ENCODE measurements at regions not wholly inside any gene's neighbourhood (a gene's known extent, or its start where the extent isn't known, plus 50 kb on each side); places are given as distances from the start of the nearest gene placed in this dataset.

DNA sequence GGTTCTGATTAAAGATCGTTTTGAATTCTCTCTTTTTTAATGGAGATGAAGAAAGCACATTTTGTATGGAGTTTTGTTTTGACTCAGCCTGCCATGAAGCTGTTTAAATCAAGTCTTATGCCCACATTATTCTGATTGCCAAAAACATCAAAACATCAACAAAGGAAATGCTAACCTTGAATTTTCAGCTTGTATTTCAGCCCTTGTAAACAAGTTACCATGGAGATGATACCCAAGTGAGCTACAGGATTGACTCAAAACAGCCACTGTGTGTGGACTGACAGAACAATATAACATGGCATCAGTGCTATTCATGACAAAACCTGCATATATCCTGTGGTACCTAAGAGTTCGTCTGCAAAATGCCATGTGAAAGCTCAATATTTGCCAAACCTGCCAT, 1581.0 kb downstream of the MAT2B start:
- no peaks in the 10 kb centered on the region for H3K27me3 Mint-ChIP-seq (ENCODE audit: low read depth in 3 of 3)
- H3K4me3 Mint-ChIP-seq: no peak overlapping the region
- Histone ChIP-seq H3K79me2 (ENCODE audit: insufficient read depth, low read length) (no peaks in the 10 kb centered on the region), H3K36me3 (replicated peaks in 1 of 2; ENCODE audit: control insufficient read depth in 1 of 2, insufficient read depth in 2 of 2, low read length in 2 of 2) (no peaks in the 10 kb centered on the region), H3K4me2 (replicated peaks; ENCODE audit: extremely low read depth, low read length, poor library complexity, severe bottlenecking) (no peak overlapping the region), H3K4me1 (ENCODE audit: control insufficient read depth in 1 of 2, insufficient read depth in 2 of 2, low read length in 2 of 2) (no peaks in the 10 kb centered on the region), H3K27me3 (ENCODE audit: control insufficient read depth in 2 of 2, insufficient read depth in 2 of 2, low read length in 2 of 2) (no peaks in the 10 kb centered on the region), H3K4me3 (replicated peaks in 1 of 3; ENCODE audit: low read depth in 2 of 3, low read length in 3 of 3) (no peak overlapping the region), H3K27ac (ENCODE audit: low read depth in 1 of 2, low read length in 2 of 2) (no peak overlapping the region), H3K9me3 (replicated peaks in 1 of 2; ENCODE audit: control insufficient read depth in 1 of 2, insufficient read depth in 1 of 2, low read length in 2 of 2) (no peaks in the 10 kb centered on the region), H3K9ac (ENCODE audit: insufficient read depth, low read length, poor library complexity, severe bottlenecking) (no peak overlapping the region), H2AFZ (ENCODE audit: insufficient read depth, low read depth, low read length, poor library complexity, severe bottlenecking) (no peak overlapping the region), H4K20me1 (ENCODE audit: insufficient read depth, low read length) (no peaks in the 10 kb centered on the region)
- H3K36me3 Mint-ChIP-seq: no peaks in the 10 kb centered on the region
- intact Hi-C loops (cut with micrococcal nuclease): no loop called here
- WGBS (ENCODE audit: insufficient coverage): no CpG with 5 or more reads among the region's 2 CpGs
- TF ChIP-seq CTCF (IDR thresholded peaks at IDR 0.05): no peak
- no peaks in the 10 kb centered on the region for H3K4me1 Mint-ChIP-seq
- DNase-seq: no peak
- H3K9me3 Mint-ChIP-seq: peaks cover 2 to 9% (median 5%) of the 10 kb centered on the region in 7 donors
- H3K27ac Mint-ChIP-seq: no peak overlapping the region

- Histone ChIP-seq H3K79me2 (ENCODE audit: insufficient read depth, low read length) (no peaks in the 10 kb centered on the region), H3K9me3 (replicated peaks in 1 of 2; ENCODE audit: control insufficient read depth in 1 of 2, insufficient read depth in 1 of 2, low read length in 2 of 2) (peaks cover 19 to 31% of the 10 kb centered on the region in 2 donors), H3K36me3 (replicated peaks in 1 of 2; ENCODE audit: control insufficient read depth in 1 of 2, insufficient read depth in 2 of 2, low read length in 2 of 2) (no peaks in the 10 kb centered on the region), H3K4me1 (ENCODE audit: control insufficient read depth in 1 of 2, insufficient read depth in 2 of 2, low read length in 2 of 2) (no peaks in the 10 kb centered on the region), H4K20me1 (ENCODE audit: insufficient read depth, low read length) (no peaks in the 10 kb centered on the region), H3K27ac (ENCODE audit: low read depth in 1 of 2, low read length in 2 of 2) (no peak overlapping the region), H3K27me3 (ENCODE audit: control insufficient read depth in 2 of 2, insufficient read depth in 2 of 2, low read length in 2 of 2) (no peaks in the 10 kb centered on the region), H3K4me3 (replicated peaks in 1 of 3; ENCODE audit: low read depth in 2 of 3, low read length in 3 of 3) (no peak overlapping the region), H2AFZ (ENCODE audit: insufficient read depth, low read depth, low read length, poor library complexity, severe bottlenecking) (no peak overlapping the region), H3K4me2 (replicated peaks; ENCODE audit: extremely low read depth, low read length, poor library complexity, severe bottlenecking) (no peak overlapping the region), H3K9ac (ENCODE audit: insufficient read depth, low read length, poor library complexity, severe bottlenecking) (no peak overlapping the region)
- Mint-ChIP-seq H3K36me3 (peaks cover 0 to 2% of the 10 kb centered on the region in 2 donors), H3K27ac (no peak overlapping the region), H3K9me3 (peaks cover 12 to 36% (median 31%) of the 10 kb centered on the region in 7 donors), H3K27me3 (ENCODE audit: low read depth in 3 of 3) (no peaks in the 10 kb centered on the region), H3K4me1 (peaks cover 2% of the 10 kb centered on the region), H3K4me3 (no peak overlapping the region)
- intact Hi-C loops (cut with micrococcal nuclease): no loop called here
- no peak for TF ChIP-seq CTCF (IDR thresholded peaks at IDR 0.05)
- no peak for DNase-seq
- no CpG with 5 or more reads among the region's 1 CpG for WGBS (ENCODE audit: insufficient coverage)
Measured at GRCh38 chr5:165094782-165095181, 1589.4 kb downstream of the MAT2B start.

All from CD14-positive monocyte (primary cell).